HG02981 (cell line): ENCODE measurements at regions not wholly inside any gene's neighbourhood (a gene's known extent, or its start where the extent isn't known, plus 50 kb on each side); places are given as distances from the start of the nearest gene placed in this dataset.
"Not testable (repeated sequence)": the region's sequence is repeated elsewhere in the genome, so short reads cannot be mapped to it uniquely, and the experiment has no call there.

Experiments used
- ATAC-seq: cut with Tn5 transposase; IDR thresholded peaks from one replicate; pipeline ENCODE4 v1.9.1; 2021; ENCODE audit warnings: mild to moderate bottlenecking, moderate library complexity; ENCODE audit not compliant: unreplicated experiment

DNA sequence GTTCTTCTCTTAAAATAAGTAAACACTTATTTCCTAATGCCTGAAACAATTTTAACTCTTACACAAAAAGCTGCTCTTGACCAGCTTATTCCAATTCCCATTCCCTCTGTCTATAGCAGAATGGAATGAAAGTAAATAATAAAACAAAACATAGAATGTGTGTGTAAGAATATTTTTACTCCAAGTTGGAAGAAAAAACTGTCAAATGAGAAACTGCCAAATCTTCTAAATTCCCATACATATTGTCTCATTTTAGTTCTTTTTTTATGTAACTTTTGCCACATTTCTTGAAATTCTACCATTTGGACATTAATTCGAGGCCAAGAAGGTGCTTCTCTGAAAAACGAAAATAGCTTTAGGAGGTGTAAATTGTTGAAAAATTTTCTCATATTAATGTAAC, 477.1 kb downstream of the FAT4 start:
- no peak for ATAC-seq

DNA sequence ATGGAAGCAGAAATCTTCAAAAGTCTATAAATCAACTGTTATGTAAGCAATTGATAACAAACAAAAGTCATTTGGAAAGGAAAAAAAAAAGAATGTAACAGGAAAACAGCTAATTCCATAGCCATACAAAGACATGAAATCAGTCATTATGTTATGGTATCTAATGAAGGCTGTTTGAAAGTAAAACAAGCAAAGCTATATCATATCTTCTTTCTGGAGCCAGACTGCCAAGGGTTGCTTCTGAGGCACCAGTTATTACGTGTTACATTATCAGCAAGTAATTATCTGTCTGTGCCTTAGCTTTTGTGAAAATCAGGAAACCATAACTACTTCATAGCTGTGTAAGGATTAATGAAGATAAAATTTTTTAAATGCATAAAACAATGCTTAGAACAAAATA, 480.2 kb downstream of the FAT4 start:
- ATAC-seq, result no peak

DNA sequence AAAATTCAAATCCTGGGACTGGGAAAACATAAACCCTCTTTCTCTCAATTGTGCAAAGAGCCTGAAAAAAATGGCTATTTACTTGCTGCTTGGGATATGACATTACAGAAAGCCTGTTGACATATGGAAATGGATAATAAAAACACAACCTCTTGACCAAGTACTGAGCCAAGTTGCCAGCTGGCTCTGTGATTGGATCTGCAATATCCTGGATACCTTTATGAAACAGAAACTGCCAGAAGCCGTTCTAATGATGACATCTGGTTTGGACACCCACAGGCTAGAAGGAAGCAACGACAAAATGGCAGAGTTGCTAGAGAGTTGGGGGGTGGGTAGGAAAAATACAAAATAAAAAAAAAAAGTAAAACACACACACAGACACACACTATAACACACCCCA, 481.4 kb downstream of the FAT4 start:
- ATAC-seq, result no peak

DNA sequence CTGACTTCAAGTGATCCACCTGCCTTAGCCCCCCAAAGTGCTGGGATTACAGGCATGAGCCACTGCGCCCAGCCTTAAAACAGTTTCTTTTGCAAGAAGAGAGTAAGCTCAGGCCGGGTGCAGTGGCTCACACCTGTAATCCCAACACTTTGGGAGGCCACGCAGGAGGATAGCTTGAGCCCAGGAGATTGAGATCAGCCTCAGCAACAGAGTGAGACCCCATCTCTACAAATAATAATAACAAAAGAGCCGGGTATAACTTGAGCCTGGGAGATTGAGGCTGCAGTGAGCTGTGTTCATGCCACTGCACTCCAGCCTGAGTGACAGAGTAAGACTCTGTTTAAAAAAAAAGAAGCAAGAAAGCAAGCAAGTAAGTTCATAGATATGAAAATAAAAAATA, 482.9 kb downstream of the FAT4 start:
- ATAC-seq, result not testable (repeated sequence)

DNA sequence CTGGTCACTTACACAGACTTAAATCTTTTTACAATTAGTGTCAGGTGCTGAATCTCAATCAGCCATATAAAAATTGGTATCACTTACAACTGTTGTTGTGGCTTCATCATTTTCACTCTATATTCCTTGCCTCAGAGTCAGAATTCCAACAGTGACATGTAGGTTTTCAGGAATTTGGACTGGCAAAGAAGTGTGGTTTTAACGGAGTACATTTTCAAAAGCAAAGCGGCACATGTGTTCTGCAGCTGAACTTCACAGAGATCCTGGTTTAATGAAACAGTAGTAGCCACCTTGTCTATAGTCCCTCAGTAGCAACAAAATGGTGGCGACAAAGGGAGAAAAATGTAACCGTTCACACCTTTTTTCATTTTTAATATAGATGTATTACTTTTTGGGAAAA, 486.6 kb downstream of the FAT4 start:
- ATAC-seq, result no peak

DNA sequence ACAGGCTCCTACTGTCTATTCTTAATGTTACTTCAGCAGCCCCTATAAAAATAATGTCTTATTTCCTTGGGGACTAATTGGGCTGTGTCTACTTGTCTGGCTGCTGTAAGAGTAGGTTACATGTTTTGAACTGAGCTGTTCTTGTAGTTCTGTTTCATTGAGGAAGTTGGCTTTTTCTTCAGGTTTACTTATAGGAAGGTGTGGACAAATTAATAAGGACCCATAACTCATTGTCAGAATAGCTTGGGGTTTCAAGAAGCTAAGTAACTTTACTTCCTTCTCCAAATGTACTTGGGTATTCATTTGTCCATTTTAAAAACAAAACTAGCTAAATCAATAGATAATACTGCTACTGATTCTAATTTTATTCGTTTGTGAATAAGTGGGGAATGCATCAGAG, 487.2 kb downstream of the FAT4 start:
- no peak for ATAC-seq

DNA sequence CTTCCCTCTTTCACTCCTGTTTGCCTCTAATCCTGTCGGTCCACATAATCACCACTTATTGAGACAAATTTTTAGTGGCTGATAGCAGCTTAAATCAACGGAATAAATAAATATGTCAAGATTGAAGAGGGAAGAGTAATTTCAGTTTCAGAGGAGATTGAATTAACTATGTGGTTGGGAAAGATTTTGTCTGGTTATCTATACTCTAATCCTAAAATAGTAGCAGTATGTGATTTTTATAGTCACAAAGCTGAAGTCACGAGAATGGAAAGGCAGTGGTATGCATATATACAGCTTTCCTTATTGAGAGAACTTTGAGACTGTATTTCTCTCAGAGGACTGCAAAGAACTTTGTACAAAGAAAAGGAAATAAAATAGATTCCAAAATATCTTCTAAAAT, 493.3 kb downstream of the FAT4 start:
- no peak for ATAC-seq

DNA sequence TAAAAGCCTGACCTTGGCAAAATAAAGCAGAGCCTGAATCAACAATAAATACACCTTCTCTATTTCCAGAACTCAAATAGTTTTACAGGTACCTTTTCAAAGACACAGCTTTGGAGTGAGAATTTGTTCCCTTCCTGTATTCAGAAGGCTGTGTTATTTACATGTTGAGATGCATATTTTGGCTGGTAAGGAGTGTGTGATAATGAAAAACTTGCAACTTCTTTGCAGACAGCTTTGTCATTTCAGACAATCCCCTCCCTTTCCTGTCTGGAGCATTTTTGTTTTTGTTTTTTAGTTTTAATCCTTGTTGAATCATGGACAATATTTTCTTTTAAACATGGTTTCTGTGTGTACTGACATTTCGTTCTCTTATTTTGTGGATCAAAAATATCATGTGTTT, 493.8 kb downstream of the FAT4 start:
- ATAC-seq, result no peak

DNA sequence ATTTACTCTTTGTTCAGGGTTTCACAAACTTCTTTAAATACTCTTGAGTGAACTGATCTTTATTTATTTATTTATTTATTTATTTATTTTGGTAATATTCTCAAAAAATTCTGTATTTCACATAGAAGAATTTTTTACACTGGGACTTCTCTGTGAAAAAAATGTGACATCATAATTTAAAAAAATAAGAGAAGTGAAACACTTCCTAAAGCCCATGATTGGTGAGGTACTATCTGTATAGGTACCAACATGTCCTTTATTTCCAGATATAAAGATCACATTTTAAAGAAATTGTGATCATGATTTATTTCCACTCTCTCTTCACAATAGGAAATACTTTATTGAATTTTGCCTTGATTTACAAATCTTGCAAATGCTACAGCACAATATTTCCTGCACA, 497.1 kb downstream of the FAT4 start:
- no peak for ATAC-seq

DNA sequence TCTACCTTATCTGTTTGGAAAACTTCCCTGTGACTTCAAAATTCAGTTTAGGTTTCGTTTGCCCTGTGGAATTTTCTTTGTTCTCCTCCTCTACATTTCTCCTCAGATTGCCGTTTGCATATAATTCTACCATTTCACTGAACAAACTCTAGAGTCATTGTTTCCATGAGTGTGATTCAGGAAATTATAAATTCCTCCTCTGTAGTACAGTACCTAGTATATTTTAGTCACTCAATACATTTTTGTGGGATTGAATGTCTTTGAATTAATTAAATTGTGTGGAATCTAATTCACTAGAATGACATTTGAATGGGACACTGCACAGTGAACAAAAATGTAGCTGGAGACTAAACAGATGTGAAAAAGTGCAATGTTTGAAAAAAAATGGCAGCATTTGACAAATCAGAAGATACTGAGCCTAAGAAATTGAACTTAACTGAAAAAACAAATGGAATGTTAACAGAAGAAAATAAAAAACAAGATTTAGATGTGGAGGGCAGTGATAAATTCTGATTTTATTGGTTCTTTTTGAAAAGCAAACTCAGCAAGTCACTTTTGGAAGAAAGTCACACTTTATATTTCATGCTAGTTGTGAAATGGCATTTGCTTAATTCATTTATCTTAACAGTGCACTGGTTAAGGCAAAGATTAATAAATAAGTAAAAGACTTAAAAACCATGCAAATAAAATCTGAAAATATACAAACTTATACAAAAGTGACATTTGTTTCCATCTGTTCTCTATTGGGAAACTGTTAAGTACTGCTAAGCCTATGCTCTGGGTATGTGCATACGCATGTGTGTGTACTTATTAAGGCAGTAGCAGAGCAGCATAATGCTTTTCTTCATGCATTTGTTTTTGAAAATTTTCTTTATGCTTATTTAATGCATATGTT, 512.3 kb downstream of the FAT4 start:
- ATAC-seq, result no peak

DNA sequence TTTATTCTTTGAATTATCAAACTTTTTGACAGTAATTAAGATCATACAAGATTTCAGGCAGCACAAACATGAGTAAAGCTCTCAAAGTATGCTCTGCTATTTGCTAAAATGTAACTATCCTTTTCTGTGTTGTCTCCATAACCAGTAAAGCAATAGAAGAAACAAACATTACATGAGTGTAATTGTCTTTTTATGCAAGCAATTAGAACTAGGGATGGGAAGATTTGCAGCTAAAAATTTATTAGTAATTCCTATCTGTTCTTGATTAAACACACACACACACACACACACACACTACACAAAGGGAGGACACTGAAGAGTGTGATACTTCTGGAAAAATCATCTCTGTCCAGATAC, 512.9 kb downstream of the FAT4 start:
- no peak for ATAC-seq

DNA sequence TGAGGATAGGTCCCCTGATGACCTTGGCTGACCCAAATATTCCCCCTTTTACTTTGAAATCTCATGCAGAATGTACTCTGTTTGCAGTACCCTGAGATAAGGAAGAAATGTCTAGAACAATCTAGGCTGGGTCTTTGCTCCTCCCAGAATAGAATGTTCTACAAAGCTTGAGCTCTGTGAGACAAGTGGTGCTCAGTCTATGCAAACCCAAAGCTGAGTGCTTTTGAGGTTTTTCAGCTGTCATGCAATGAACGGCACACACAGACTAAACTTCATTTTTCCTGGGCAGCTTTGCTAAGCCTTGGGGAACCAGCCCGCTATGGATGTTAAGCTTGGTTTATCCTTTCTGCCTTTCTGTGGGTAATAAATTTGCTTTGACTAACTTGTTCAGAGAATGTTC, 513.6 kb downstream of the FAT4 start:
- no peak for ATAC-seq

DNA sequence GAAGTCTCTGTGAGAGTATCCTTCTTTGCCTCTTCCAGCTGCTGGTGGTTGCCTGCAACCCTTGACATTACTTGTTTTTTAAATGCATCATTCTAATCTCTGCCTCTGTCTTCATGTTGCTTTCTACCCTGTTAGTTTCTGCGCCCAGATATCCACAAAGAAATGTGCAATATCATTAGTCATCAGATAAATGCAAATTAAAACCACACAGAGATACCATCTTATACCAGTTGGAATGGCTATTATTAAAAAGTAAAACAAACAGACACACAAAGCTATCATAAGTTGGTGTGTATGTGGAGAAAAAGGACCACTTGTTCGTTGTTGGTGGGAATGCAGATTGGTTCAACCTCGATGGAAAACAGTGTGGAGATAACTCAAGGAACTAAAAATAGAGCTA, 517.4 kb downstream of the FAT4 start:
- ATAC-seq, result no peak

DNA sequence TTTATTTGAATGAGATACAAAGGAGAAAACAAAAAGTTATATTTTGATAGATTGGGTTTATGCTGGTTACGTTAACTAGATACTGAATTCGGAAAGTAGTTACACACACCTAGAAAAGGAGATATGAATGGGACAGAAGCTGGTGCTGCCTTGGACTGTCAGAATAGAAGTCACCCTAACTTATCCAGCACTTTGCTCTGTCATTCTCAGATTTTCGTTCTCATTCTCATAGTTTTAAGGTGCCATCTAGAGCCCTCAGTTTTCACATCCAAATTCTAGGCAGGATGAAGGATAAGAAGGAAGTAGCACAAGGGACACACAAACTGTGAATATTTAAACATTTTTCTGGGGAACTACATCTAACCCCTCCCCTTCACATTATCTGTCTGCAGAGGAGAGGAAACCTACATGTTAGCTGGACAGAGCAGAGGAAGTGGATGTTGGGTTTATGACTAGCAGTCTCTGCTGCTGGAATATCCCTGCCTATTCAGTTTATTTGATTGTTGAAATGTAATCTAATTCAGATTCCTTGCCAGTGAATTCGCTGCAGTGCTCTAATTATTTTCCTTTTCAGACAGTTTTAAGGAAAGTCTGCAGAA, 521.9 kb downstream of the FAT4 start:
- ATAC-seq, result no peak

DNA sequence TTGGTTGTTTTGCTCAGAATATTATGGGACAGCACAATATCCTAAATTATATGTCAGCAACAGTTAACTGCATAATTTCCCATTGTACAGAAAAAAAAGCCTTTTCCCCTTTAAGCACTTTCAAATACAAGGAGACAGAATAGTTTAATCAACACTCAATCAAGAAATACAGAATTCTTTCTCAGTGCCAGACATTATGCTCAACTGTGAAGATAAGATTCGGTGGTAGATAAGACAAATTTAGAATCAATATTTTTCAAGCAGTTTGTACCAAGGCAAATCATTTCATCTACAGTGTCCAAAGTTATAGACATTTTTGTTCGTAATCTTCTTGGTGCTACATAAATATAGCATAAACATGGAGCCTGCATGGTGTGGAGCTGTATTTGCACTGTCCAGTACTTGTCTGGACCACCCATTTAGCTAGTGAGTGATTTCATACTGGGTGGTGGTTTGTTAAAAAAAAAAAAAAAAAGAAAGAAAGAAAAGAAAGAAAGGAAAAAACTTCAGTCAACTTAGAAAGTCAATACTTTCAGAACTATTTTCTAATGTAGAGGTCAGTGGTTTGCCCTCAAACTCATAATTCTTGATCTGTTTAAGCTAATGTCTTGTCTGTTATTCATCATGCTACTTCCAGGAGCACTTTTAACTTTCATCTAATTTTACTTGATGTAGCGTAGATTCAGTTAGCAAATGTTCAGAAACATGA, 522.9 kb downstream of the FAT4 start:
- no peak for ATAC-seq

DNA sequence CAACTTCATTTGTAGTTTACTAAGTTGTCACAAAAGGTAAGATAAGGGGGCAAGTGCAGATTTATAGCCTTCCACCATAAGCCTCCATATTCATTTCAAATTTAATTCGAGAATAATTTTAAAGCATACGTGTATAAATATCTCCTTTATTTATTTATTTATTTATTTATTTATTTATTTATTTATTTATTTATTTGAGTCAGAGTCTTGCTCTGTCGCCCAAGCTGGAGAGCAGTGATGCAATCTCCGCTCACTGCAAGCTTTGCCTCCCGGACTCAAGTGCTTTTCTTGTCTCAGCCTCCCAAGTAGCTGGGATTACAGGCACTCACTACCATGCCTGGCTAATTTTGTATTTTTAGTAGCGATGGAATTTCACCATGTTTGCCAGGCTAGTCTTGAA, 523.4 kb downstream of the FAT4 start:
- no peak for ATAC-seq

DNA sequence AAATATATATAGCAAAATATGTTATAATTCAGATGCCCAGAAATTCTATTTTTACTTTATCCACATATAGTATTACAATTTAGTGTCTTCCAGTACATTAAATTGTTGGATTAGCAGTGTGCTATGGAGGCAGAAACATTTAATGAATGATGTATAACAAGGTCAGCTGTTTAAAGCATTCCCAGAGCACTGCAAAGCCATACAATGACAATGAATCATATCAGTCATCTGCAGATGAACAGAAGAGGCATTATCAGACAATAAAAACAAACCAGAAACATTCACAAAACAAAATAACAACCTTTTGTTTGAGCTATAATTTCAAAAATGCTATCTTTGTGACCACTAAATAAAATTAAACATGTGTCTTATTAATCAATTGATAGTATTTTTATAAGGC, 524.2 kb downstream of the FAT4 start:
- ATAC-seq, result no peak

DNA sequence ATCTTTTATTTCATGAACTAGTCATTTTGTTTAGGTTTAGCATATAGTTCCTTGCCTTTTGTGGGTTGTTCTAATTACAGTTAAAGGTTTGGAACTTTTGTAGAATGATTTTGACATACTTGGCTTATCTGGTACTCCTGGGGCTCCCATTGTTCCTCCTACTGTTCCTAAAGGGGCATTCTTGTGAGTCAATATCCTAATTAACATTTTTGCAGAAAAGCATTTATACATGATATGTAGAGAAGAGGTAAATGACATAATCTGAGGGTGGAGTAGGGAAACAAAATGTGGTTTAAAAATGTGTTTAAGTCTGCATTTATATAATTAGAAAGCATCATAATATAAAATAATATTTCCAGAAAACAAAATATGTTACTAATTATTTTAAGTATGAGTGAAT, 529.2 kb downstream of the FAT4 start:
- no peak for ATAC-seq

DNA sequence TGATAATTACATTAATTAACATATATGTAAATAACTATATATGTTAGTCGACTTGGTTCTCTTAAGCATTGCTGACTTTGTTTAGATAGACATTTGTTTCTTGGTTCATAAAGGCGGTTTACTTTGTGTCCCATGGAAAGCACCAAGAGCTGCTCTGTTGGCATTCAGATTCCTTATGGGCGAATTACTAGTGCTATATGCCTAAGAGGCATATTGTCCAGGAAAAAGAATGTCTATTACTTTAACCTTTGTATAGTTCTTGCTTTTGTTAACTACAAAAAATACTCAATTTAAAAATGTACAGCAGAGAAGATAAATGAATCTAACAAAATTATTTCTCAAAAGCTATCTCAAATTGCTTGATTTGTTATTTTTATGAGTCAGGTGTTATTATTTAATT, 532.8 kb downstream of the FAT4 start:
- no peak for ATAC-seq

DNA sequence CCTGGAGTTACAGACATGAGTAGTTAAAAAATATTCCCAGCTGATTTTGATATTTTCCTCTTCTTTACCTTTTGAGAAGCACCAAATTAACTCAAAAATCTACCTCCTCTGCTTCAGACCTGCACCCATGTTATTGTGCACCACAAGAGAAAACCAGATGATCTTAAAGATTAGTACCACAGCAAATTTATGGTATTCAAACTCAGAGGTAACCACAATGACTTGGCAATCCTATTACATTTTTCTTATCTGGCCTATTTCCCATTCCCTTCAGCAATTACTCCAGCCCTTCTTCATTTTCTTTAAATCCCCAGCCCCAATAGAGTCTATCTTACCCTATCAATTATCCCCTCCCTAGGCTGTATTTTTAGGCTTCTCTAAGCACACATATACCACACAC, 535.1 kb downstream of the FAT4 start:
- no peak for ATAC-seq

DNA sequence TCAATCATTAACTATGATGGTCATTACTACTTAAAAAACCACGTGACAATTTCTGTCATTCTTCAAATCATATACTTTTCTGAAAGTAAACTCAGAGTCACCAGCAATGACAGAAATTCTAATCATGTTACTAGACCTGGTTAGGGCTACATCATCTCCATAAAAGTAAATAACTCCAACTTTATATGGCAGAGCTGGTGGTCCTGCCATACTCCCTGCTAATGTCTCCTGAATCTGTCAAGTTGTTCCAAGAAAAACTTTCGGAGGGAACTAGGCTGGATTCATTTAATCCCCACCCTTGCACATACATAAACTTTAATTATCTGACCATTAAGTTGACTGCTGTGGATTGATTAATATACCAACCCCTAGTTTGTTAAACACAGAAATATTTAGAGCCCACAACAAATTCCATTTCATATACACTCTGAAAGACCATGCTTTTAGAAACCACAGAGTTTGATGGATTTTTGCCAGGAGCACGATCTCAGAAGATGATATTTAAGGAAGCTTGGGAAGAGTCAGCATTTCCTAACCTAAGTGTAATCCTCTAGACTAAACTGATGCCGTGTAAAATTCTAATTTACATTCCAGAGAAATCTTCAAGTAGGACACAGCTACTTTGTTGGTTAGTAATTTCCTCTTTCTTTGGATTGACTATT, 577.0 kb downstream of the FAT4 start:
- no peak for ATAC-seq

DNA sequence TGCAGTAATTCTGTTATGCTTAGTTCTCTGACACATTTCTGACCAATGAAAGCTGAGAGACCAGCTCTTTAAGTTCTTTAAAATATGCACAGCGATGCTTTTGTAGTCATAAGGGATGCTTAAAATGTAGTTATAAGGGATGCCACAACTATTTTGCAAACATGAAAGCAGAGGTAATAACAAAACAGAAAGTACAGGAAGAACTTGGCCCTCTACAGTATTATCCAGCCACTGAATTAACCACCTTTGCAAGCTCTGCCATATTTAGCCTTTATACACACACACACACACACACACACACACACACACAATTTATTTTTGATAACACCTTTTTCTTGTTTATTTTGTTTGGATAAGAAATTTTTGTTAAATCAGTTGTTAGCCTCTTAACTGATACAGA, 590.0 kb downstream of the FAT4 start:
- ATAC-seq, result no peak
